ENCODE measurements at regions not wholly inside any gene's neighbourhood (a gene's known extent, or its start where the extent isn't known, plus 50 kb on each side); places are given as distances from the start of the nearest gene placed in this dataset.

DNA sequence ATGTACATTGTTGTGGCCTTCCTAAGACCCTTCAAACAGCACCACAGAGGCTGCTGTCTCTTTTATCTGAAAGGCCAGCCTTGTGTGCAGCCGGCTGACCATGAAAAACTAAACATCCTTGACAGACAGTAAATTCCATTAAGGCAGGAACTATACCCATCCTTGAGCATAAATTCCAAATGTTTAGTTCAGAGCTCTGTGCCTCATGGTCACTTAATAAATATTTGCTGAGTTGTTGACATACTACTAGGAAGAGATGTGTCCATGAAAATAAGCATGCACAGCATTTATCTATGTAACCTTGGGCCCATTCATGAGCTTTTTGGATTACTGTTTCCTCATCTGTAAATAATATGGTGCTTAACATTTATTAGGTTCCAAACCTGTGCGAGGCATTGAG is 424.8 kb downstream of the HRH4 start:
- Histone ChIP-seq H3K4me3 (ENCODE audit: extremely low read depth, insufficient read depth, low read length, poor library complexity, severe bottlenecking) (no peak overlapping the region), H3K27ac (ENCODE audit: low read depth, low read length, severe bottlenecking) (no peak overlapping the region), H3K4me1 (ENCODE audit: control insufficient read depth, insufficient read depth, low read length, poor library complexity, severe bottlenecking) (peaks cover 5% of the 10 kb centered on the region), H3K36me3 (ENCODE audit: control insufficient read depth, insufficient read depth, low read length) (no peaks in the 10 kb centered on the region), H3K9me3 (ENCODE audit: control insufficient read depth, low read length) (no peaks in the 10 kb centered on the region)
- WGBS, 2 experiments (ENCODE audit: insufficient coverage in 2 of 2): 86% methylated on average over 1 of the region's 2 CpGs; no CpG with 5 or more reads in 1 of the 2 experiments

DNA sequence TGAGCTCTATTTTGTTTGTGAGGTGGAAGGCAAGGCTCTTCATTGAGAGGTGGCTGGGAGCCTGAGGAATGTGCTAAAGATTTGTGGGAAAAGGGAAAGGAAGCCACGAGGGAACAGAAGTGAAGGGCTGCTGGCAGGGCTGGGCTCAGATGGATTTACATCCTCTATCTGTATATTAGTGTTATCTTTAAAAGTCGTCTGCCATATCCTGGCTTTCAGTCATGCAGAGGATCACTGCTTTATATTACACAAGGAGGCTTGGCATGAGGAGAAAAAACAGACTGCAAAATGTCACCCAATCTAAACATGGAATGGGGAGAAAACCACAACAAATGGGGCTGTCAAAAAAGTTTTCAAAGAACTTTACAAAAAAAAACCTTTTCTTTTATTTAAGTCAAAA is 434.4 kb downstream of the HRH4 start:
- Histone ChIP-seq H3K9me3 (ENCODE audit: control insufficient read depth, low read length) (no peaks in the 10 kb centered on the region), H3K36me3 (ENCODE audit: control insufficient read depth, insufficient read depth, low read length) (no peaks in the 10 kb centered on the region), H3K27ac (ENCODE audit: low read depth, low read length, severe bottlenecking) (peak overlapping the region; percentile 71), H3K4me3 (ENCODE audit: extremely low read depth, insufficient read depth, low read length, poor library complexity, severe bottlenecking) (no peak overlapping the region), H3K4me1 (ENCODE audit: control insufficient read depth, insufficient read depth, low read length, poor library complexity, severe bottlenecking) (peaks cover 37% of the 10 kb centered on the region)
- 17 to 20% methylated on average over 1 of the region's 2 CpGs for WGBS, 2 experiments (ENCODE audit: insufficient coverage in 2 of 2)

DNA sequence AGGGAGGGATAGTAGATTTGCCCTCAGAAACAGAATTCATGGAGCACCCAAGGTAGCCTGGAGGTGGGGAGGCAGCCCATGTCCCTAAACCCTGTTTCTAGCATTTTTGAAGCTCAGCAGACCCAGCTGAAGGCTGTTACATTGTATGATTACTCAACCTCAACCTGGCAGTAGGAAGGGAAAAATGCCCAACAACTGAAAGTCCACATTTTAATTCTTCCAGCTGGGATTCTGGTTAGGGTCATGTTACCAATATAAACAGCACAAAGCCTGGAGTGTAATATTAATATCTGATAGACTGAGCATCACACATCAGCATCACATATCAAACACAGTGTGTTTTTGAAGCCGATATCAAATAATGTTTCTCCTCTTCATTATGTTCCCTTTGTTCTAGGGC is 437.0 kb downstream of the HRH4 start:
- Histone ChIP-seq H3K9me3 (ENCODE audit: control insufficient read depth, low read length) (no peaks in the 10 kb centered on the region), H3K36me3 (ENCODE audit: control insufficient read depth, insufficient read depth, low read length) (no peaks in the 10 kb centered on the region), H3K27ac (ENCODE audit: low read depth, low read length, severe bottlenecking) (no peak overlapping the region), H3K4me1 (ENCODE audit: control insufficient read depth, insufficient read depth, low read length, poor library complexity, severe bottlenecking) (peaks cover 37% of the 10 kb centered on the region), H3K4me3 (ENCODE audit: extremely low read depth, insufficient read depth, low read length, poor library complexity, severe bottlenecking) (no peak overlapping the region)
- WGBS, 2 experiments (ENCODE audit: insufficient coverage in 2 of 2): no CpG with 5 or more reads among the region's 1 CpG

DNA sequence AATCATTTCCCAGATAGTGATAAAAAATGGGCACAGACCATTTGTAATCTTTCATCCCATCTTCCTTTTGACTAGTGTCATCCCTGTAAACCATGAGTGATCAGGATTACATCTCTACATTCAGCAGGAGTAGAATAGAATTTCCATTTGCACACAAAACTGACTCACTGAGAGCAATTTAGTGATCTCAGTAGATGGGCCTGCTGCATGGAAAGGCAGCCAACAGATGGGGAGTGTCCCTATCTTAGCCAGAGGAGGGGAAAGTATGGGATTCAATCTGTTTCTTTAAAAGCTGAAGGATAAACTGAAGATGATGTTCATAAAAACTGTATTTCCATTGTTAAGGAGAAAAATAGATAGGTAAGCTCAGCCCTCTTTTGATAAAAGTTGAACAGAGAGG is 441.7 kb downstream of the ZNF521 start:
- peaks cover 9% of the 10 kb centered on the region for H3K4me1 ChIP-seq (ENCODE audit: control insufficient read depth, insufficient read depth, low read length, poor library complexity, severe bottlenecking)

DNA sequence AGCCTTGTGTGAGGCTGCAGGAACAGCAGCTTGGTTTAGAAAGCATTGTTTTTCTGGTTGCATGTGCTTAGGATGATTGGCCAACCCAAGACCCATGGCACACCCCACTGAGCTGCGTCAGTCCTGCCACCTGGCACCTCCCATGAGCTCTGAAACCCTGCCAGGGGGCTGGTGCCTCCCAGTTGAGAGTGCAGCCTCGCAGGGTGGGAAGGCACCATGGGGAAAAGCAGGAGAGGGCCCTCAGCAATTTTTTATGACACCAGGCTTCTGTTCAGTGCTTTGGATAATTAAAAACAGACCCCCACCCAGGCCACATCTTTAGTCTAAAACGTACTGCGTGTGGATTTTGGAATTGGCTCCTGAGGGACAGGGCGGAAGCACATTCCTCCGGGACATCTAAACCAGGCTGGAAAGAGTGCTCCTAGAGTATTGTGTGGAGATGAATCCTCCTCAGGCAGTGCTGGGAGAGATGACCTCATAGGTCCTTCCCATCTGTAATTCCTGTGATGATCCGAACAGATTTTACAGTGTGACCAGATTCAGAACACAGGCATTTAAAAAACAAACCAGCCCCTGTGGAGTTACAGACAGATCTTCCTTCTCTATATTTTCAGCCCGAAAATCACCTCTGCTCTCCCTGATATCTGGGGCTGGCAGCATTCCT is 438.3 kb downstream of the ZNF521 start:
- WGBS, 2 experiments (ENCODE audit: insufficient coverage in 2 of 2): 74 to 85% methylated on average over 6 of the region's 8 CpGs
- Histone ChIP-seq H3K9me3 (ENCODE audit: control insufficient read depth, low read length) (no peaks in the 10 kb centered on the region), H3K4me3 (ENCODE audit: extremely low read depth, insufficient read depth, low read length, poor library complexity, severe bottlenecking) (no peak overlapping the region), H3K27ac (ENCODE audit: low read depth, low read length, severe bottlenecking) (peak overlapping the region; percentile 32), H3K4me1 (ENCODE audit: control insufficient read depth, insufficient read depth, low read length, poor library complexity, severe bottlenecking) (peaks cover 9% of the 10 kb centered on the region), H3K36me3 (ENCODE audit: control insufficient read depth, insufficient read depth, low read length) (no peaks in the 10 kb centered on the region)

More for the DNA sequence above, 441.7 kb downstream of the ZNF521 start:
- no peak overlapping the region for H3K4me3 ChIP-seq (ENCODE audit: extremely low read depth, insufficient read depth, low read length, poor library complexity, severe bottlenecking)
- H3K9me3 ChIP-seq (ENCODE audit: control insufficient read depth, low read length): no peaks in the 10 kb centered on the region
- H3K36me3 ChIP-seq (ENCODE audit: control insufficient read depth, insufficient read depth, low read length): no peaks in the 10 kb centered on the region
- H3K27ac ChIP-seq (ENCODE audit: low read depth, low read length, severe bottlenecking): no peak overlapping the region

DNA sequence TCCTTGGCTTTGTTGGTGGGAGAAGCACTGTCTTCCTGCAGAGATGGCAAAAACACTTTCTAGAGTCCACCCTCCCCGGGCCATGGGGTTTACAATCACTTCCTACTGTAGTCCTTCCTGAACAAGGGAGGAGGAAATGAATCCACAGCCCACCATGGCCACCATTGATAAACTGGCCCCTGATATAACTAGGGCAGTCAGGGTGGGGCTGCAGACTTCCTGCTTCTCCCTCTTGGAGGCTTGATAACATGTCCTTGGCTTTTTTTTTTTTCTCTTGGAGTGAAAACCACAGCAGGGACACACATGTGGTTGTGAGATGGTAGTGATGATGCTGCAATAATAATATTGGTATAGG is 437.8 kb downstream of the ZNF521 start:
- no peak overlapping the region for H3K4me3 ChIP-seq (ENCODE audit: extremely low read depth, insufficient read depth, low read length, poor library complexity, severe bottlenecking)
- no CpG with 5 or more reads among the region's 1 CpG for WGBS, 2 experiments (ENCODE audit: insufficient coverage in 2 of 2)
- H3K4me1 ChIP-seq (ENCODE audit: control insufficient read depth, insufficient read depth, low read length, poor library complexity, severe bottlenecking): peaks cover 9% of the 10 kb centered on the region
- H3K27ac ChIP-seq (ENCODE audit: low read depth, low read length, severe bottlenecking): peak overlapping the region; percentile 10
- H3K9me3 ChIP-seq (ENCODE audit: control insufficient read depth, low read length): no peaks in the 10 kb centered on the region
- H3K36me3 ChIP-seq (ENCODE audit: control insufficient read depth, insufficient read depth, low read length): no peaks in the 10 kb centered on the region

DNA sequence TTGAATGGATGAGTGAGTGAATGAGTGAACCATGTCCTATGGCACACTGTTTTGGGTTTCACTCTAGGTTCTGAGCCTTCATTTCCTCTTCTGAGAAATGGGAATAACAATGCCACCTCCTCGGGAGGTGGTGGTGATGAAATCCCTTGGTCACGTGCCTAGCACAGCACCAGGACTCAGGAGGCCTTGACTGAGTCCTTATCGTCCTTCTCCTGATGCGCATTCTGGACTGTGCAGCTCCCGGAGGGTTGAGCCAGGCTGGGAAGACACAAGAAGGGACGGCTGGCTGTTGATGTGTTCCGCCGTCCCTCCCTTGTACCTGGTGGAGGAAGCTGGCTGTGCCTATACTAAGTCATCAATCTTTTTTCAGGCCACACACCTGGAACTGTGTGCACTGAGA is 437.3 kb downstream of the ZNF521 start:
- H3K4me3 ChIP-seq (ENCODE audit: extremely low read depth, insufficient read depth, low read length, poor library complexity, severe bottlenecking): no peak overlapping the region
- H3K4me1 ChIP-seq (ENCODE audit: control insufficient read depth, insufficient read depth, low read length, poor library complexity, severe bottlenecking): peaks cover 9% of the 10 kb centered on the region
- H3K9me3 ChIP-seq (ENCODE audit: control insufficient read depth, low read length): no peaks in the 10 kb centered on the region
- H3K36me3 ChIP-seq (ENCODE audit: control insufficient read depth, insufficient read depth, low read length): no peaks in the 10 kb centered on the region
- 72 to 81% methylated on average over 3 to 8 of the region's 8 CpGs for WGBS, 2 experiments (ENCODE audit: insufficient coverage in 2 of 2)
- H3K27ac ChIP-seq (ENCODE audit: low read depth, low read length, severe bottlenecking): no peak overlapping the region

DNA sequence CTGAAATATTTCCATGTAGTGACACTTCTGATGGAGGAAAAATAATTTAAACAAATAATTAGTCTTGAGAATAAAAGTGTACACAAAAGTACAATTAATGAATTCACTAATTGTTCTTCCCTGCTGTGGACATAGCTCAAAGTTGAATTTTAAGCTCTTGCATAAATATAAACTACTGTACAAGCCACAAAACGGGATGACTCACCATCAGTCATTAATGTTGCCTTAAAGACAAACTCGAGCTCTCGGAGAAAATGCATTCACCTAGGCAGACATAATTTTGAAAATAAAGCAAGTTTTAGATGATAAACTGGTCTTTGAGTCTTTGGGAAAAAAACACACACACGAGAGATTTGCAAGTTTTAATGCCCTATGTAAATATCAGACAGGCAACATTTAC is 436.4 kb downstream of the ZNF521 start:
- H3K27ac ChIP-seq (ENCODE audit: low read depth, low read length, severe bottlenecking): no peak overlapping the region

DNA sequence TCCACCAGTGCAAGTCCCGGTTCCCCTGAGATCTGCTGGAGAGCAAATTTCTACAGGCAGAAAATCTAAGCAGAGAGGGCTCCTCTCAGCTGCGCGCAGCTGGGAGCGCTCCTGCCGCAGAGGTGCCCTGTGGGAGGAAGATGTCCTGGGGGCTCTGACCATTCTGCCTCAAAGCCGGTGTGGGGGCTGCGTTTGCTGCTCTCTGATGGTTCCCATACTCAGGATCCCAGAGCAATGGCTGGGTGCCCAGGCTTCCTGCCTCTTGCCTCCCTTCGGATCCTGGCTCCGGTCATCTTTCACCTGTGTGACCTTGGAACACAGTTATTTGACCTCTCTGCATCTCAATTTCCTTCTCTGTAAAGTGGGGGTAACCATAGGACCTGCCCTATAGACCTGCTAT is 434.2 kb downstream of the ZNF521 start:
- no peaks in the 10 kb centered on the region for H3K36me3 ChIP-seq (ENCODE audit: control insufficient read depth, insufficient read depth, low read length)
- peaks cover 22% of the 10 kb centered on the region for H3K4me1 ChIP-seq (ENCODE audit: control insufficient read depth, insufficient read depth, low read length, poor library complexity, severe bottlenecking)
- H3K4me3 ChIP-seq (ENCODE audit: extremely low read depth, insufficient read depth, low read length, poor library complexity, severe bottlenecking): no peak overlapping the region
- WGBS, 2 experiments (ENCODE audit: insufficient coverage in 2 of 2): 87 to 88% methylated on average over 4 to 9 of the region's 9 CpGs
- no peak overlapping the region for H3K27ac ChIP-seq (ENCODE audit: low read depth, low read length, severe bottlenecking)
- H3K9me3 ChIP-seq (ENCODE audit: control insufficient read depth, low read length): no peaks in the 10 kb centered on the region

More for the DNA sequence above, 436.4 kb downstream of the ZNF521 start:
- Histone ChIP-seq H3K9me3 (ENCODE audit: control insufficient read depth, low read length) (no peaks in the 10 kb centered on the region), H3K4me3 (ENCODE audit: extremely low read depth, insufficient read depth, low read length, poor library complexity, severe bottlenecking) (no peak overlapping the region), H3K4me1 (ENCODE audit: control insufficient read depth, insufficient read depth, low read length, poor library complexity, severe bottlenecking) (peaks cover 9% of the 10 kb centered on the region), H3K36me3 (ENCODE audit: control insufficient read depth, insufficient read depth, low read length) (no peaks in the 10 kb centered on the region)
- 83 to 100% methylated on average over 2 to 3 of the region's 4 CpGs for WGBS, 2 experiments (ENCODE audit: insufficient coverage in 2 of 2)

DNA sequence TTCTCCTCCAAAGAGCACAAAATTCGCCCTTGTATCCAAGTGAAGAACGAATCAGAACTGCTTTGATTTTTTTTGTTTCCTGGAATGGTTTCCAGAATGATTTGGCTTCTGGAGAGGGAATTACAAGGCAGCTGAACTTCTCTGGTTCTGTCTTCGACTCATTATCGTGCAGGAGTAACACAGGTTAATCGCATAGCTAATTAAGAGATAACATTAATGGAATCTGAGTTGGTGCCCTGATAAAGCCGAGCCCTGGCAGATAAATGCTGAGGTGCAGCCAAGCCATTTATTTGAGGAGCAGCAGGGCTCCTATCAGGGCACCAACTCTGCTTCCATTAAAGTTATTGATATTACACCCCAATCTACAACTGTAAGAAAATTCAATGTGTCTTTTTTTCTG is 433.7 kb downstream of the ZNF521 start:
- peaks cover 21% of the 10 kb centered on the region for H3K4me1 ChIP-seq (ENCODE audit: control insufficient read depth, insufficient read depth, low read length, poor library complexity, severe bottlenecking)
- H3K9me3 ChIP-seq (ENCODE audit: control insufficient read depth, low read length): no peaks in the 10 kb centered on the region
- no peaks in the 10 kb centered on the region for H3K36me3 ChIP-seq (ENCODE audit: control insufficient read depth, insufficient read depth, low read length)
- no peak overlapping the region for H3K4me3 ChIP-seq (ENCODE audit: extremely low read depth, insufficient read depth, low read length, poor library complexity, severe bottlenecking)
- no peak overlapping the region for H3K27ac ChIP-seq (ENCODE audit: low read depth, low read length, severe bottlenecking)
- WGBS, 2 experiments (ENCODE audit: insufficient coverage in 2 of 2): 79 to 82% methylated on average over 4 to 6 of the region's 6 CpGs

DNA sequence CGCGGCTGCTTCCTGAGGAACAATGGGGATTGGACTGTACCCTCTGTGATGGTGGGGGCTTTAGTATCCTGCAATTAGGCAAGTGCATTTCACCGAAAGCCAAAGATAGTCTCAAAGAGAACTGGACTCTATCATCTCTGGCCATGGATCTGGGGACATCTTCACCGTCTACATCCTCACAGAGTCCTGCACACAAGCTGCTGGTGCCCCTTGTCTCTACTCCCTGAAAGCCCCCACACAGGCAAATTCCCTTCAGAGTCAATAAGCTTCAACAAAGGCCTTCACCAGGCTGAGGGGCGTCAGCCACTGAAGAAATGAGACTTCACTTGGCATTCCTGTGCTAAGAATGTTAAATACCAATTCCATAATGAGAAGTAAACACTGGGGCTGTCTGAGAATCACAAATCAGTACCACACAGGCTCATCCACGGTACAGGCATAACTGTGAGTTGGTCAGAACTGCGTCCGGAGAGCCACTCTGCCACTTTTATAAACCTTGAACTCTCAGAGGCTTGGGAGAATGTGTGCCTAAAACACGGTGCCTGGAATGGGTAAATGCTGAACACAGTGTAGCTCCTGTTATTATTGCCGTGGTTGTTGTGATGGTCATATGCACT is 432.7 kb downstream of the ZNF521 start:
- Histone ChIP-seq H3K36me3 (ENCODE audit: control insufficient read depth, insufficient read depth, low read length) (no peaks in the 10 kb centered on the region), H3K4me3 (ENCODE audit: extremely low read depth, insufficient read depth, low read length, poor library complexity, severe bottlenecking) (no peak overlapping the region), H3K4me1 (ENCODE audit: control insufficient read depth, insufficient read depth, low read length, poor library complexity, severe bottlenecking) (peaks cover 12% of the 10 kb centered on the region), H3K9me3 (ENCODE audit: control insufficient read depth, low read length) (no peaks in the 10 kb centered on the region), H3K27ac (ENCODE audit: low read depth, low read length, severe bottlenecking) (no peak overlapping the region)
- 90 to 95% methylated on average over 7 to 10 of the region's 10 CpGs for WGBS, 2 experiments (ENCODE audit: insufficient coverage in 2 of 2)
